ENCODE measurements at regions not wholly inside any gene's neighbourhood (a gene's known extent, or its start where the extent isn't known, plus 50 kb on each side); places are given as distances from the start of the nearest gene placed in this dataset.

DNA sequence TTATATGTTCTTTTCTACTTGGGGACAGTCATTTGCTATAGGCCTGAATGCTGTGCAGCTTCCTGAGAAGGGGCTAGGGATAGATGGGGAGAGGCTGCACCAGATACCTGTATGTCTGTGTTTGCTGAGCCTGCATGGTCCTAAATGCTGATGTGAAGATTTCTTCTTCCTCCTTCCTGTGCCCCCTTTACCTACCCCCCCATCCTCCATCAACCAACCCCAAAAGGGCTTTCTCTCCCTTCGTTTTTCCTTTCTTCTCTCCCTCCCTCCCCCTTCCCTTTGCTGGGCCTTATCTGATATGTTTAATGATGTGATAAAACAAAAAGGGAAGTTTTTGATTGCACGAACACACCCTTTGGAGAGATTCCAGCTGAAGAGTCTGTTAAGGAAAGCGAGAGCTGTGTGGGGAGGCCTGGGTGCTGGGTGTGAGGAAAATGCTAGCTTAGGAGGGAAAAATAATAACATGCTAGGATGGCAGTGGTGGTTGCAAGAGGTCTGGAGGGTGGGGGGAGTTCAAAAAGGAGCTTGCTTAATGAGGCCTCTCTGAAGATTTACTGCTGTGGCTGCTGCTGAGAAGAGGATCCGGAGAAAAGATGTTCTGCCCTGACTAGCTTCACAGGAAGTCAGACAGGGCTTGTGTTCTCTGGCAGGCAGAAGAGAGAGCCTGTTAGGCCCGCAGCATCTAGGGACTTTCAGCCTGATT, 101.8 kb downstream of the SAMD9 start:
- H3K9me3 ChIP-seq (ENCODE audit: control insufficient read depth in 1 of 2, low read length in 2 of 2): no peaks in the 10 kb centered on the region
- Mint-ChIP-seq H3K9me3 (no peaks in the 10 kb centered on the region), H3K4me3 (no peak overlapping the region), H3K36me3 (no peaks in the 10 kb centered on the region), H3K27ac (peak overlapping the region in 1 of 7 donors; percentile 19), H3K4me1 (no peaks in the 10 kb centered on the region), H3K27me3 (peaks cover 1 to 4% of the 10 kb centered on the region in 2 donors)
- no peaks in the 10 kb centered on the region for H3K27me3 ChIP-seq (ENCODE audit: insufficient read depth, low read length)
- H3K4me3 ChIP-seq (ENCODE audit: low read length in 2 of 2): no peak overlapping the region
- H3K27ac ChIP-seq (ENCODE audit: low read depth, low read length): no peak overlapping the region
- ChIA-PET CTCF (ENCODE audit: partially characterized antibody) (no interaction called here), POLR2A (ENCODE audit: partially characterized antibody) (no interaction called here)
- intact Hi-C loops (cut with micrococcal nuclease): no loop called here
- no peak for DNase-seq
- H3K4me1 ChIP-seq (ENCODE audit: insufficient read depth, low read length): no peaks in the 10 kb centered on the region
- H3K36me3 ChIP-seq (ENCODE audit: insufficient read depth, low read length): no peaks in the 10 kb centered on the region

DNA sequence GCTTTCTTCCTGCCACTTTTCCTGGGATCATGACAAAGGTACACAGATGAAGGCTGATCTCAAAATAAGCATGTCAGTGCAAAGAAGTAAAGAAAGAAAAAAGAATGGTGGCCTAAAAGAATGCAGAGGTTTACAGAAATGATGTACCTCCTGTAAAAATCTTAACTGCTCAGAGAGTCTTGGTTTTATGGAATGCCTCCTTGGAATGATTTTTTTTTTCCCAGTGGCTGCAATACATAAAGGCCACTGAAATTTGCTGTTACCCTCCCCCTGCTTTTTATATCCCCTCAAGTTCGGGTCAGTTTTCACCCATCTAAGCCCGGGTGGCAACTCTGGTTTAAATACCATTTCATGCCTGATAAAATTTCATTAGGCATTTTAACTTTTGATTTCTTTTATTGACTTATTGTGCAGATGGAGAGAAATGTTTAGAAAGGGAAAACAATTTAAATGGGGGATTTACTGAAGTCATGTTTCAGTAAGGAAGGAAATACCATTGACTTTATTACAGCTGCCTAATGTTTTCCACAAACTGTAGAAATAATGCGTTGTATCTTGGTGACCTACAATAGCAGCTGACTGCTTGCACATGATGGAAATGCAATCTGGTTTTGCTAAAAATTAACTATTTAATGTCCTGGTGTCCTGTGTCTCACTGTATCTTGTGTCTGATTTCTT, 102.5 kb downstream of the SAMD9 start:
- H3K27ac ChIP-seq (ENCODE audit: low read depth, low read length): no peak overlapping the region
- intact Hi-C loops (cut with micrococcal nuclease): no loop called here
- CTCF ChIA-PET (ENCODE audit: partially characterized antibody): no interaction called here
- H3K4me3 ChIP-seq (ENCODE audit: low read length in 2 of 2): no peak overlapping the region
- no peaks in the 10 kb centered on the region for H3K36me3 ChIP-seq (ENCODE audit: insufficient read depth, low read length)
- Mint-ChIP-seq H3K27me3 (peaks cover 1 to 4% of the 10 kb centered on the region in 2 donors), H3K36me3 (no peaks in the 10 kb centered on the region), H3K27ac (no peak overlapping the region), H3K9me3 (no peaks in the 10 kb centered on the region), H3K4me3 (no peak overlapping the region), H3K4me1 (no peaks in the 10 kb centered on the region)
- no peaks in the 10 kb centered on the region for H3K9me3 ChIP-seq (ENCODE audit: control insufficient read depth in 1 of 2, low read length in 2 of 2)
- no peak for DNase-seq
- POLR2A ChIA-PET (ENCODE audit: partially characterized antibody): no interaction called here
- no peaks in the 10 kb centered on the region for H3K4me1 ChIP-seq (ENCODE audit: insufficient read depth, low read length)
- no peaks in the 10 kb centered on the region for H3K27me3 ChIP-seq (ENCODE audit: insufficient read depth, low read length)

DNA sequence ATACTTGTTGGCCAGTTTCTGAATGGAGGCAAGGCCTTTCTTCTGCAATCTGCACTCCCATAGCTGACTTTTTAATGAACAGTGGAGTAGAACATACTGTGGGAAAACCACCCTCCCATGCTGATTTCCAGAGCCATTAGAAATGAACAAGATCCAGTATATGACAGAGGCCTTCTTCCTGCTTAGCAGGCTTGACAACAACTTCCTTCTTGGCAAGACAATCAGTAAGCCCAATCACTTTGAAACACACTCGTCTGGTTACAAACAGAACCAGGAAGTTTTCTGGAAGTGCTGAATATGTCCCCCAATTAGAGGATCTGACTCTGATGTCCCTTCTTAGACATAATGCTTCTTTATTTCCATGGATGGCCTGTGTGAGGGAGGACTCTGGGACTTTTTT, 103.4 kb downstream of the SAMD9 start:
- no peak overlapping the region for H3K4me3 Mint-ChIP-seq
- intact Hi-C loops (cut with micrococcal nuclease): no loop called here
- H3K27me3 ChIP-seq (ENCODE audit: insufficient read depth, low read length): no peaks in the 10 kb centered on the region
- H3K36me3 ChIP-seq (ENCODE audit: insufficient read depth, low read length): no peaks in the 10 kb centered on the region
- no peaks in the 10 kb centered on the region for H3K4me1 ChIP-seq (ENCODE audit: insufficient read depth, low read length)
- no peak overlapping the region for H3K27ac Mint-ChIP-seq
- H3K4me3 ChIP-seq (ENCODE audit: low read length in 2 of 2): no peak overlapping the region
- POLR2A ChIA-PET (ENCODE audit: partially characterized antibody): no interaction called here
- no peaks in the 10 kb centered on the region for H3K9me3 ChIP-seq (ENCODE audit: control insufficient read depth in 1 of 2, low read length in 2 of 2)
- no peaks in the 10 kb centered on the region for H3K36me3 Mint-ChIP-seq
- H3K4me1 Mint-ChIP-seq: no peaks in the 10 kb centered on the region
- H3K9me3 Mint-ChIP-seq: no peaks in the 10 kb centered on the region
- peaks cover 1 to 4% of the 10 kb centered on the region in 2 donors for H3K27me3 Mint-ChIP-seq
- DNase-seq: no peak
- CTCF ChIA-PET (ENCODE audit: partially characterized antibody): no interaction called here
- no peak overlapping the region for H3K27ac ChIP-seq (ENCODE audit: low read depth, low read length)

DNA sequence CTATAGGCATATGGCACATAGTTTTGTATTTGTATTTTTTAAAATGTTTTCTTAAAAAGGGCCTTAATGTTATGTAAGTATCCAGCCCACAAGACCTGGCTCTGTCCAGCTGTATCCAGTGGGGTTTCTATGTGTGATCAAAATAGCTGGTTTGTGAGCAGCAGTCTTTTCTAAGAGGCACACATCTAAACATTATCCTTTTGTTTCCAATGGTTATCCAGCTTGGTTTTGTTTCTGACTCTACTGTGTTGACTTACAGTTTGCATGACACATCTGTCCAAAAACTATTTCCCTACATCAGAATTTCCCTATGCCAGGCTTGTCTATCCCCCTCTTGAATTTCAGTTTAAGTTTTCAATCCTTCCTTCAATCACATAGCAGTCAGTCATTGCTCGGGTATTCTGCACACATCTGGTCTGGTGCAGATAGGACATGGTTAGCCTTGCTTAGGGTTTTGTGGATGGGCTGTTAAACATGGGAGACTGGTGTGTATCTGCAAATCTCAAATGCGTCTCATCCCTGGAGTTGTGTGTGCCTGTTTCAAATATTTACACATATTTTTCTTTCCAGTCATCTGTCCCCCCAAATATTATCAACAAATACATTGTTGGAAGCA, 104.2 kb downstream of the SAMD9 start:
- DNase-seq: no peak
- no peak overlapping the region for H3K4me3 Mint-ChIP-seq
- Histone ChIP-seq H3K9me3 (ENCODE audit: control insufficient read depth in 1 of 2, low read length in 2 of 2) (no peaks in the 10 kb centered on the region), H3K4me1 (ENCODE audit: insufficient read depth, low read length) (no peaks in the 10 kb centered on the region), H3K27ac (ENCODE audit: low read depth, low read length) (no peak overlapping the region), H3K4me3 (ENCODE audit: low read length in 2 of 2) (no peak overlapping the region), H3K36me3 (ENCODE audit: insufficient read depth, low read length) (no peaks in the 10 kb centered on the region), H3K27me3 (ENCODE audit: insufficient read depth, low read length) (no peaks in the 10 kb centered on the region)
- intact Hi-C loops (cut with micrococcal nuclease): no loop called here
- POLR2A ChIA-PET (ENCODE audit: partially characterized antibody): no interaction called here
- H3K36me3 Mint-ChIP-seq: no peaks in the 10 kb centered on the region
- H3K27me3 Mint-ChIP-seq: peaks cover 3 to 4% of the 10 kb centered on the region in 2 donors
- H3K27ac Mint-ChIP-seq: no peak overlapping the region
- H3K4me1 Mint-ChIP-seq: no peaks in the 10 kb centered on the region
- no peaks in the 10 kb centered on the region for H3K9me3 Mint-ChIP-seq
- CTCF ChIA-PET (ENCODE audit: partially characterized antibody): no interaction called here

DNA sequence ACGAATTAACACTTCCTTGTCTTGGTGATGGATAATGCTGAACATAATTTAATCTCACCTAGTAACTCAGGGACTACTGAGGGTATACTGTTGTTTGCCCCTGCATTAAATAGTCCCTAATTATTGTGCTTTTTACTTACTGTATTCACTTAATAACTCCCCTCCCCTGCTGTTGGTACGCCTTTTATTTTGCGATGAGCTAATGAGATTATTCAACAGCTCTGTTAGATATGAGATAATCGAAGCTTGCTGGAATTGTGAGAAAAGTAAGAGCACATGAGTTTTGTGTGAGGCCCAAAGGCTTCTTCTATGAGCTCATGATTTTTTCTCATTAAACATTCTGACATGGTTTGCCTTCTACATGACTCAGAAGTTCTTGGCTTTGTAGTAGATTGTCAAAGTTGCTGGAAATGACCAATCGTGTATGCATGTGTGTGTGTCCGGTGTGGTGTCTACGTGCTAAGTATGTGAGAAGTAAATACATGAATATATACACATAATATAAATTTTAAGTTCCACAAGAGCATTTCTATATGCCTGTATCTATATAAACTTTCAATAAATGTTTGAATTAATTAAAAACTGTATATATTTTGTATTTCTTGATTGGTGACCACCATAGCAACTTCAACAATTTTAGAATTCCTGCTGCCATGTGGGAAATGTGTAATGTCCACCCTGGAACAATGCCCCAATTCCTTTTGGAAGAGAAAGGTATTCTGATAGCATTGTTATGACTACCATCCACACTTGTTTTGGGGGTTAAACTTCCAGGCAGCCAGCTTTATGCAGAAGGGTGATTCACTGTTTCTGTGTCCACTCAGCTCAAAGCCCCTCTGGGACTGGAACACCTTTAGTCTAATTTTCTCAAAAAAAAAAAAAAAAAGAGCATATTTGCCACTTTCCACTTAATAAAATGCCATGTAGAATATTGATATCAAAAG, 106.2 kb downstream of the SAMD9 start:
- no peaks in the 10 kb centered on the region for H3K4me1 Mint-ChIP-seq
- H3K9me3 Mint-ChIP-seq: no peaks in the 10 kb centered on the region
- CTCF ChIA-PET (ENCODE audit: partially characterized antibody): no interaction called here
- Histone ChIP-seq H3K9me3 (ENCODE audit: control insufficient read depth in 1 of 2, low read length in 2 of 2) (no peaks in the 10 kb centered on the region), H3K27me3 (ENCODE audit: insufficient read depth, low read length) (no peaks in the 10 kb centered on the region), H3K36me3 (ENCODE audit: insufficient read depth, low read length) (no peaks in the 10 kb centered on the region), H3K27ac (ENCODE audit: low read depth, low read length) (no peak overlapping the region), H3K4me1 (ENCODE audit: insufficient read depth, low read length) (no peaks in the 10 kb centered on the region), H3K4me3 (ENCODE audit: low read length in 2 of 2) (no peak overlapping the region)
- peaks cover 3 to 4% of the 10 kb centered on the region in 2 donors for H3K27me3 Mint-ChIP-seq
- no peak overlapping the region for H3K27ac Mint-ChIP-seq
- intact Hi-C loops (cut with micrococcal nuclease): no loop called here
- DNase-seq: no peak
- POLR2A ChIA-PET (ENCODE audit: partially characterized antibody): no interaction called here
- H3K4me3 Mint-ChIP-seq: no peak overlapping the region
- H3K36me3 Mint-ChIP-seq: no peaks in the 10 kb centered on the region

DNA sequence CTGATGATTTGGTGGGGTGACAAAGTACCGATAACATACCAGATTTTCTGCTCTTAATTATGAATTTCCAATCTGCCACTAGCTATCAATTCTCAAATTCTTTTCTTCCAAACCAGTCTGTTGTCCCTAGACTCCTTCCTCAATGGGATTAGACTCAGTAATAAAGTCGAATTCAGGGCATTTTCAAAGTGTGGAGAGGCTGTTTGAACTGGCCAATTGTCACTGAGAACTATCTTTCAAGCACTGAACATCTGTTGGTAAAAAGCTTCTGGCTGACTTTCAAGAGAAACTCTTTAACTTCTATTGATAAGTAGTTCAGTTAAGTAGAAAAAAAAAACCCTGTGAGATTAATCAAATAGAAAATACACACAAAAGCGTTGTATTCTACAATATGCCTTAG, 108.9 kb downstream of the SAMD9 start:
- intact Hi-C loops (cut with micrococcal nuclease): no loop called here
- H3K4me1 Mint-ChIP-seq: no peaks in the 10 kb centered on the region
- no peaks in the 10 kb centered on the region for H3K36me3 ChIP-seq (ENCODE audit: insufficient read depth, low read length)
- H3K4me3 ChIP-seq (ENCODE audit: low read length in 2 of 2): no peak overlapping the region
- POLR2A ChIA-PET (ENCODE audit: partially characterized antibody): no interaction called here
- no peak overlapping the region for H3K4me3 Mint-ChIP-seq
- H3K36me3 Mint-ChIP-seq: no peaks in the 10 kb centered on the region
- no peak overlapping the region for H3K27ac Mint-ChIP-seq
- H3K4me1 ChIP-seq (ENCODE audit: insufficient read depth, low read length): no peaks in the 10 kb centered on the region
- no peak for DNase-seq
- peaks cover 6% of the 10 kb centered on the region in 2 donors for H3K27me3 Mint-ChIP-seq
- no peak overlapping the region for H3K27ac ChIP-seq (ENCODE audit: low read depth, low read length)
- H3K9me3 ChIP-seq (ENCODE audit: control insufficient read depth in 1 of 2, low read length in 2 of 2): no peaks in the 10 kb centered on the region
- CTCF ChIA-PET (ENCODE audit: partially characterized antibody): no interaction called here
- H3K27me3 ChIP-seq (ENCODE audit: insufficient read depth, low read length): no peaks in the 10 kb centered on the region
- peaks cover 0 to 2% (median 0%) of the 10 kb centered on the region in 8 donors for H3K9me3 Mint-ChIP-seq

DNA sequence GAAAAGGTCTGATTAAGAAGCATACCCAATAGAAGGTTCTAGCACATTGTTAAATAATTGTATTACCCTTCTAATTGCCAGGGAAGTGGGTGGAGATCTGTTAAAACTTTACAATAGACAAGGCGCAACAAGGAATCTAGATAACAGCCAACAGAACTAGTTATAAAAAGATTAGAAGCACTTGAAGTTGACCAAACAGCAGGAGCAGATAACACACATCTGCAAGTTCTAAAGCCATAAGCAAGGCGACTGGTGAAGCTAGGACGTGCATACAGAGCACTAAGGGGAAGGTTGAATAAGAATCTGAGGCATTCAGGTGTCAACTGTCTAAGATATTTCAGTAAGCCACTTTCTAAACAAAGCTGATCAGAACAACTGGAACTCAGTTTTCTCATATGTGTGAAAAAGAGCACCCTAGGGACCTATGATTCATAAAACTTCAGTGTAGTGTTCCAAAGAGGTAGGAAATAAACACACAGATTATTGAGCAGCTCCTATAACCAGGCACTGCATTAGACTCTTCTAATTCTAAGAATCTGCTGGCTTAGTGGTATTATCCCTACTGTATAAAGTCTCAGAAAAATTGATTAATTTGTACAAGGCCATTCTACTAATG, 111.2 kb downstream of the SAMD9 start:
- ChIA-PET POLR2A (ENCODE audit: partially characterized antibody) (no interaction called here), CTCF (ENCODE audit: partially characterized antibody) (no interaction called here)
- H3K4me1 Mint-ChIP-seq: no peaks in the 10 kb centered on the region
- Histone ChIP-seq H3K4me1 (ENCODE audit: insufficient read depth, low read length) (no peaks in the 10 kb centered on the region), H3K9me3 (ENCODE audit: control insufficient read depth in 1 of 2, low read length in 2 of 2) (no peaks in the 10 kb centered on the region), H3K36me3 (ENCODE audit: insufficient read depth, low read length) (no peaks in the 10 kb centered on the region), H3K4me3 (ENCODE audit: low read length in 2 of 2) (no peak overlapping the region), H3K27ac (ENCODE audit: low read depth, low read length) (no peak overlapping the region), H3K27me3 (ENCODE audit: insufficient read depth, low read length) (no peaks in the 10 kb centered on the region)
- no peaks in the 10 kb centered on the region for H3K36me3 Mint-ChIP-seq
- DNase-seq: no peak
- H3K27me3 Mint-ChIP-seq: peaks cover 4 to 9% of the 10 kb centered on the region in 2 donors
- intact Hi-C loops (cut with micrococcal nuclease): no loop called here
- H3K9me3 Mint-ChIP-seq: peaks cover 0 to 2% (median 0%) of the 10 kb centered on the region in 8 donors
- H3K4me3 Mint-ChIP-seq: no peak overlapping the region
- H3K27ac Mint-ChIP-seq: no peak overlapping the region
